ENCODE measurements at regions not wholly inside any gene's neighbourhood (a gene's known extent, or its start where the extent isn't known, plus 50 kb on each side); places are given as distances from the start of the nearest gene placed in this dataset.

GRCh38 chr1:58939146-58939545 lies 155.3 kb upstream of the JUN start:
- Mint-ChIP-seq H3K27ac (ENCODE audit: low read depth, unreplicated experiment) (no peak overlapping the region), H3K36me3 (ENCODE audit: insufficient read depth, unreplicated experiment) (no peaks in the 10 kb centered on the region), H3K9me3 (ENCODE audit: unreplicated experiment) (no peaks in the 10 kb centered on the region), H3K4me1 (ENCODE audit: insufficient read depth, unreplicated experiment) (peaks cover 18% of the 10 kb centered on the region), H3K4me3 (ENCODE audit: unreplicated experiment) (no peak overlapping the region), H3K27me3 (ENCODE audit: insufficient read depth, unreplicated experiment) (no peaks in the 10 kb centered on the region)
- no peak for TF ChIP-seq CTCF (IDR thresholded peaks at IDR 0.05; ENCODE audit: unreplicated experiment)
- DNase-seq (ENCODE audit: unreplicated experiment), result no peak
- ChIA-PET CTCF (interaction anchor here (0.6 kb wide), 4 partner anchors 33 to 723 kb away, joined by 3 to 5 read pairs (median 4); no protein-coding TSS in a partner anchor), POLR2A (interaction anchor here (0.7 kb wide), 1 partner anchor 8 kb away, joined by 5 read pairs; no protein-coding TSS in a partner anchor)
- BruUV-seq (replicated peaks), result no TSS peak
- intact Hi-C loops (cut with micrococcal nuclease), result loop anchor here (10.0 kb wide), 1 partner anchor 136 kb away; no protein-coding TSS in a partner anchor

GRCh38 chr1:58939666-58940370 lies 156.0 kb upstream of the JUN start:
- CTCF ChIA-PET, result interaction anchor here (0.6 to 0.7 kb wide), 5 partner anchors 41 to 759 kb away, joined by 3 to 5 read pairs (median 3); no protein-coding TSS in a partner anchor
- no peak for TF ChIP-seq CTCF (IDR thresholded peaks at IDR 0.05; ENCODE audit: unreplicated experiment)

GRCh38 chr1:58941471-58942289 lies 157.8 kb upstream of the JUN start:
- Mint-ChIP-seq H3K4me3 (ENCODE audit: unreplicated experiment) (no peak overlapping the region), H3K27me3 (ENCODE audit: insufficient read depth, unreplicated experiment) (no peaks in the 10 kb centered on the region), H3K27ac (ENCODE audit: low read depth, unreplicated experiment) (no peak overlapping the region), H3K4me1 (ENCODE audit: insufficient read depth, unreplicated experiment) (peaks cover 18% of the 10 kb centered on the region), H3K9me3 (ENCODE audit: unreplicated experiment) (no peaks in the 10 kb centered on the region), H3K36me3 (ENCODE audit: insufficient read depth, unreplicated experiment) (no peaks in the 10 kb centered on the region)
- ChIA-PET CTCF (interaction anchor here (0.5 to 0.9 kb wide), 3 partner anchors 80 to 100 kb away, joined by 3 to 5 read pairs (median 3); no protein-coding TSS in a partner anchor), POLR2A (interaction anchor here (1.0 kb wide), 2 partner anchors 23 to 158 kb away, joined by 3 to 4 read pairs; partner anchors contain the start of gene JUN)
- intact Hi-C loops (cut with micrococcal nuclease), result no loop called here
- no peak for DNase-seq (ENCODE audit: unreplicated experiment)
- TF ChIP-seq CTCF (IDR thresholded peaks at IDR 0.05; ENCODE audit: unreplicated experiment), result no peak
- BruUV-seq (replicated peaks), result no TSS peak

More at GRCh38 chr1:58939666-58940370, 156.0 kb upstream of the JUN start:
- POLR2A ChIA-PET, result interaction anchor here (0.7 kb wide), 1 partner anchor 8 kb away, joined by 5 read pairs; no protein-coding TSS in a partner anchor
- Mint-ChIP-seq H3K27me3 (ENCODE audit: insufficient read depth, unreplicated experiment) (no peaks in the 10 kb centered on the region), H3K9me3 (ENCODE audit: unreplicated experiment) (no peaks in the 10 kb centered on the region), H3K4me3 (ENCODE audit: unreplicated experiment) (no peak overlapping the region), H3K27ac (ENCODE audit: low read depth, unreplicated experiment) (no peak overlapping the region), H3K36me3 (ENCODE audit: insufficient read depth, unreplicated experiment) (no peaks in the 10 kb centered on the region), H3K4me1 (ENCODE audit: insufficient read depth, unreplicated experiment) (peaks cover 18% of the 10 kb centered on the region)
- BruUV-seq (replicated peaks), result no TSS peak
- intact Hi-C loops (cut with micrococcal nuclease), result loop anchor here (10.0 kb wide), 1 partner anchor 135 kb away; no protein-coding TSS in a partner anchor
- DNase-seq (ENCODE audit: unreplicated experiment), result no peak

- peaks cover 12% of the 10 kb centered on the region for H3K4me1 Mint-ChIP-seq (ENCODE audit: insufficient read depth, unreplicated experiment)
- H3K27me3 Mint-ChIP-seq (ENCODE audit: insufficient read depth, unreplicated experiment), result no peaks in the 10 kb centered on the region
- ChIA-PET POLR2A (interaction anchor here (1.3 to 1.4 kb wide), 2 partner anchors 10 to 15 kb away, joined by 3 read pairs; no protein-coding TSS in a partner anchor), CTCF (interaction anchor here (0.7 to 1.1 kb wide), 2 partner anchors 41 to 797 kb away, joined by 3 read pairs; no protein-coding TSS in a partner anchor)
- no peak overlapping the region for H3K4me3 Mint-ChIP-seq (ENCODE audit: unreplicated experiment)
- no peaks in the 10 kb centered on the region for H3K9me3 Mint-ChIP-seq (ENCODE audit: unreplicated experiment)
- DNase-seq (ENCODE audit: unreplicated experiment), result peak; percentile 49
- intact Hi-C loops (cut with micrococcal nuclease), result no loop called here
- H3K36me3 Mint-ChIP-seq (ENCODE audit: insufficient read depth, unreplicated experiment), result no peaks in the 10 kb centered on the region
- no TSS peak for BruUV-seq (replicated peaks)
- no peak for TF ChIP-seq CTCF (IDR thresholded peaks at IDR 0.05; ENCODE audit: unreplicated experiment)
- H3K27ac Mint-ChIP-seq (ENCODE audit: low read depth, unreplicated experiment), result no peak overlapping the region
Observed at GRCh38 chr1:58942759-58943191, 158.9 kb upstream of the JUN start.
